Right lobe of liver (tissue), 6 donors: ENCODE measurements at regions not wholly inside any gene's neighbourhood (a gene's known extent, or its start where the extent isn't known, plus 50 kb on each side); places are given as distances from the start of the nearest gene placed in this dataset.

Experiments used
- ATAC-seq, 4 donors: fragments of 200-7000 bp; cut with Tn5 transposase; one replicate each; pipeline ENCODE4 v1.9.1; 2020; ENCODE audit warnings: mild to moderate bottlenecking in 4 of 4, moderate library complexity in 4 of 4
- DNase-seq, 3 donors: peaks; one replicate each; pipeline ENCODE4 v3.0.0-alpha.2; 2020
- H3K27ac ChIP-seq, 3 donors: fragments of 200-600 bp; one replicate each; pipeline ENCODE4 v1.8.0; 2022
- H3K27me3 ChIP-seq, 2 donors: fragments of 200-600 bp; one replicate each; pipeline ENCODE4 v1.8.0; 2022
- H3K36me3 ChIP-seq, 4 donors: fragments of 200-600 bp; sonication (generic) in 1 of 4; one replicate each; pipeline versions ENCODE4 v1.5.1 to v1.8.0; 2017 to 2022; ENCODE audit warnings: control low read depth in 1 of 4
- H3K4me1 ChIP-seq, 4 donors: fragments of 200-600 bp; sonication (generic) in 1 of 4; one replicate each; pipeline versions ENCODE4 v1.5.1 to v1.8.0; 2017 to 2022; ENCODE audit warnings: control low read depth in 1 of 4
- H3K4me3 ChIP-seq, 3 donors: fragments of 200-600 bp; one replicate each; pipeline ENCODE4 v1.8.0; 2022
- H3K9me3 ChIP-seq, 4 donors: fragments of 200-600 bp; sonication (generic) in 1 of 4; one replicate each; pipeline versions ENCODE4 v1.5.1 to v1.8.0; 2017 to 2022; ENCODE audit warnings: control low read depth in 1 of 4
- CTCF ChIP-seq, 4 donors: fragments of 200-600 bp in 3 of 4; fragments of 450-650 bp in 1 of 4; IDR thresholded peaks; one replicate each; pipeline versions ENCODE4 v1.5.1 to v1.8.0; 2016 to 2022; ENCODE audit warnings: antibody characterized with exemption in 4 of 4, mild to moderate bottlenecking in 2 of 4
- POLR2A ChIP-seq: fragments of 450-650 bp; IDR thresholded peaks from one replicate; pipeline ENCODE4 v1.6.1; 2017; ENCODE audit warnings: antibody characterized with exemption, mild to moderate bottlenecking
- WGBS: methylation state at CpG from one replicate; pipeline ENCODE4 v1.1.6; 2018; ENCODE audit warnings: low coverage, low lambda C conversion rate; ENCODE audit not compliant: insufficient coverage; ENCODE audit errors: missing lambda C conversion rate; 5-methylcytosine and 5-hydroxymethylcytosine counted together
- intact Hi-C, 2 donors: fragments of 100-400 bp; cut with DNase I; formaldehyde crosslinking; loops; one replicate each; pipeline versions ENCODE4 v1.11.2 to v1.14.1; 2022
- donor health status: DM: no; HTN: yes; CAD: no.
- donor health status: DM: no; HTN: no; CAD: no.
- donor health status: DM: no; HTN: no; CAD: no.
- donor health status: DM: no; HTN: yes; CAD: no.
- donor health status: DM: no; HTN: yes; CAD: no.

GRCh38 chr1:115545791-115546733 is 95.7 kb upstream of the VANGL1 start:
- DNase-seq = peak in 2 of 3 donors; percentile 28 to 46
- Histone ChIP-seq H3K27me3 (no peaks in the 10 kb centered on the region), H3K27ac (no peak overlapping the region), H3K4me3 (no peak overlapping the region), H3K9me3 (no peaks in the 10 kb centered on the region), H3K36me3 (no peaks in the 10 kb centered on the region), H3K4me1 (no peaks in the 10 kb centered on the region)
- intact Hi-C loops = no loop called here
- TF ChIP-seq POLR2A = no peak
- TF ChIP-seq CTCF (IDR thresholded peaks at IDR 0.05) = peak; percentile 24 to 60 (median 44)
- 51% methylated on average over 7 of the region's 9 CpGs for WGBS
- peak; percentile 76 to 93 (median 86) for ATAC-seq

DNA sequence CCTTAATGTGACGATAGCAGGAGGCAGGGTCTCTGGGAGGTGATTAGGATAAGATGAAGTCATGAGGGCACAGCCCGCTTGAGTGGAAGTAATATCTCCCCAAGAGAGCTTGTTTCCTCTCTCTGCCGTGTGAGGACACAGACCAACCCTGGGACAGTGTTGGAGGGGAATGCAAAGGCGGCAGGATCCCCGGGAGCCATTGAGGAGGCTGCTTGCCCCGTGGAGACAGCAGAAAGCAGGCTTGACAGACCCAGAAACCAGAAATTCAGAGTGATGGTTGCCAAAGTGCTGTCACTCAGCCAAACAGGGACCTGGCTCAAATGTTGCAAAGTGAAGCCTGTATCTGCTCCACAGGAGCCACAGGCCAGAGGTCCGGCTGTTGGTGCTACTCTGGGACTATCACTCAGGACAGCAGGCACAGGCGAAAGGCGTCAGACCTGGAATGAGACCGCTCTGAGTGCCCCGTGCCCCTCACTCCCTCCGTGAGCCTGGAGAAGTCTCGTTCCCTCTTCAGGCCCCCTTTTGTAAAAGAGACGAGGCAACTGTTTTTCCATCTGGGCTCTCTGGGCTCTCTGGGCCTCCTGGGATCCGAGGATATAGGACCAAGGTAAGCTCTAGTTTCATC is 96.6 kb upstream of the VANGL1 start:
- WGBS = 56% methylated on average over 7 of the region's 15 CpGs
- H3K4me1 ChIP-seq = no peaks in the 10 kb centered on the region
- no peak overlapping the region for H3K27ac ChIP-seq
- ATAC-seq = no peak
- no peaks in the 10 kb centered on the region for H3K9me3 ChIP-seq
- H3K36me3 ChIP-seq = no peaks in the 10 kb centered on the region
- intact Hi-C loops = no loop called here
- no peak overlapping the region for H3K4me3 ChIP-seq
- DNase-seq = no peak
- TF ChIP-seq POLR2A = no peak
- TF ChIP-seq CTCF (IDR thresholded peaks at IDR 0.05) = no peak
- no peaks in the 10 kb centered on the region for H3K27me3 ChIP-seq

- TF ChIP-seq POLR2A (no peak), CTCF (IDR thresholded peaks at IDR 0.05) (no peak)
- Histone ChIP-seq H3K4me3 (no peak overlapping the region), H3K4me1 (no peaks in the 10 kb centered on the region), H3K9me3 (no peaks in the 10 kb centered on the region), H3K36me3 (no peaks in the 10 kb centered on the region), H3K27ac (no peak overlapping the region), H3K27me3 (no peaks in the 10 kb centered on the region)
- ATAC-seq (no peak), DNase-seq (no peak)
- 68% methylated on average over 4 of the region's 4 CpGs for WGBS
- intact Hi-C loops = no loop called here
Measured at GRCh38 chr1:115544131-115544530, 97.6 kb upstream of the VANGL1 start.

DNA sequence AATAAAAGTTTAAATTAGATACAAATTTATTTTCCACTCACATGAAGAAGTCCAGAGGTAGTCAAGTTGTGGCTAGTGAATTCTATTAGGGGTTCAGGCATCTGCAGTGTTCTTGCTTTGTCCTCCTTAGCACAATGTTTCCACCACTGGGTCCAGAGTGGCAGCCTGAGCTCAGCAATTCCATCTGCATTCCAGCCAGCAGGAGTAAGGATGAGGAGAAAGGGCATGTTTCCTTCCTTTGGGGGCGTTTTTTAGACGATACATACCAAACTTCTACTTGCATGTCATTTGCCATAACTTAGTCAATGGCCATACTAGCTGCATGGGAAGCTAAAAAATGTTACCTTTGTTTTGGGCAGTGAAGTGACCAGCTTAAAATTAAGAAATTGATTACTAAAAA is 98.5 kb upstream of the VANGL1 start:
- intact Hi-C loops = no loop called here
- Histone ChIP-seq H3K27me3 (no peaks in the 10 kb centered on the region), H3K4me1 (no peaks in the 10 kb centered on the region), H3K27ac (no peak overlapping the region), H3K9me3 (no peaks in the 10 kb centered on the region), H3K4me3 (no peak overlapping the region), H3K36me3 (no peaks in the 10 kb centered on the region)
- TF ChIP-seq CTCF (IDR thresholded peaks at IDR 0.05) (no peak), POLR2A (no peak)
- WGBS = 34% methylated on average over 2 of the region's 2 CpGs
- ATAC-seq (no peak), DNase-seq (no peak)
